ENCODE measurements at regions not wholly inside any gene's neighbourhood (a gene's known extent, or its start where the extent isn't known, plus 50 kb on each side); places are given as distances from the start of the nearest gene placed in this dataset.

DNA sequence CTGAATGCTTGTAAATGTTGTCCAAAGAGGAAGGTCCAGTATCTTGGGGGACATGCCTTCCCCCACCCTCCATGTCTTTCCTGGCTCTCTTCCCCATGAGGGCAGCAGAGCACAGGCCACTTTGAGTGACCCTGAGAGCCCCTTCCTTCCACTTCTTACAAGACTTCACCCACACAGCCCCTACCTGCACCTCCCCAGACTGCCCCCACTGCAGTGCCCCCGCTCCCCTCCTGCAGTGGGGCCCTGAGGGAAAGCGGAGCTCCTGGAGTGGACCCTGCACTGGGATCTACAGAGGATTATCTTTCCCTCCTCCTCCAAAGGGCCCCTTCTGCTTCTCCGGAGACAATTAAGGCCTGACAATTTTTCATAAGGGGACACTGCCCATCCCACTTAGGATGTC, 326.8 kb downstream of the TCERG1L start:
- no peak for DNase-seq

DNA sequence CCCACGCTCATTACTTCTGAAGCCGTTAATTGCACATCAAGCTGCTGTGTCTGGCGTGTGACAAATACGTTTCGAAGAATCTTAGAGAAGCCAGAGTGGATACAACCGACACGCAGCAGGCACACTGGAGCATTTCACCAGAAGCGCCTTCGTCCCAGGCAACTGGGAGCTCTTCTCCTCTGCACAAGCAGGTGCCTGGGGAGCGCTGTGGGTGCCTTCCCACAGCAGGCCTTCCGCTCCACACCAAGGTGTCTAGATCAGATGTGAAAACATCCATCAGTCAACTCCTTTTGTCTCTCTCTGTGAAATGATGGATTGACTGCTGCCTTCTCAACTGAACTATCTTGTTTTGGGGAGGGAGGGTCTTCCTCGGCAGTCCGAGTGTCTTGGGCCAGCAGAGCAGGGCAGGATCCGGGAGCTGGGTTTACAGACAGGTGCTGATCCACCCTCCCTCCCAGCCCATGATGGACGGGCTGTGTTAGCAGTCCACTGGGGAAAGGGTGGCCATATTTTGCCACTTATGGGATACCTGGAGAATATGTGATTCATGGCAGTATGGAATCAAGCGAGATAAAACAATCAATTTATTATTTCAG, 326.3 kb downstream of the TCERG1L start:
- DNase-seq, result no peak

DNA sequence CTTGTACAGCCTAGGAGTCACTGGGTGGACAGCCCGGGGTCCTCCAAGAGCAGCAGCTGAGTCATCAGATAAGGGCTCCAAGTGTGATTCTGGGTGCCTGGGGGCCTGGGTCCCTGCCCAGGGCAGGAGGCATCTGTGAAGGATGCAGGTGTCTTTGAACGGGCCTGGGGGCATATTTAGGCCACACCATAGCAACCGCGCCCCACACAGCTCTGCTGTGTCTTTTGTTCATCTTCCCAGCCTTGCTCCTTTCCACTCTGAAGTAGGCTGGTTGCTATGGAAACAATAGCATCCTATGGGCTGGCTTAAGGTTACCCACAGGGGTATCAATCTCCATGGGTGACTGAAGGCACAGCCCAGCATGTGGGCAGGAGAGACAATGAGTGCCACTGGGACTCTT, 324.7 kb downstream of the TCERG1L start:
- no peak for DNase-seq

DNA sequence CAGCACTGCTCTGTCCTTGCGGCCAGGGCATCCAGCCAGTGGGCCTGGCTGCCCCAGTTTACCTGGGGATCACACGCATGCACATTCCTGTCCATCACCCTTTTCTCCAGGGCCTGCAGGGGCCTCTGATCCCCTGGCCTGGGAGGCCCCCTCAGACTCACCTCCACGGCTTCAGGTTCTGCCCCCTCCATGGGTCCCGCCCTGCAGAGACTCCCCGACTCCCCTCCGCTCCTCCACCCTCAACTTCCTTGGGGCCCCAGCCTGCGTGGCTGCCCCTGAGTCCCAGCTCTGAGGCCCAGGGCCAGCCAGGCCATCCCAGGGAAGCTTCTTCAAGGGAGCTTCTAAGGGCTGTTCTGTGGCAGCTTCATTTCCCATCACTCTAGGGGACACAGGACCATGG, 324.1 kb downstream of the TCERG1L start:
- DNase-seq, result no peak

DNA sequence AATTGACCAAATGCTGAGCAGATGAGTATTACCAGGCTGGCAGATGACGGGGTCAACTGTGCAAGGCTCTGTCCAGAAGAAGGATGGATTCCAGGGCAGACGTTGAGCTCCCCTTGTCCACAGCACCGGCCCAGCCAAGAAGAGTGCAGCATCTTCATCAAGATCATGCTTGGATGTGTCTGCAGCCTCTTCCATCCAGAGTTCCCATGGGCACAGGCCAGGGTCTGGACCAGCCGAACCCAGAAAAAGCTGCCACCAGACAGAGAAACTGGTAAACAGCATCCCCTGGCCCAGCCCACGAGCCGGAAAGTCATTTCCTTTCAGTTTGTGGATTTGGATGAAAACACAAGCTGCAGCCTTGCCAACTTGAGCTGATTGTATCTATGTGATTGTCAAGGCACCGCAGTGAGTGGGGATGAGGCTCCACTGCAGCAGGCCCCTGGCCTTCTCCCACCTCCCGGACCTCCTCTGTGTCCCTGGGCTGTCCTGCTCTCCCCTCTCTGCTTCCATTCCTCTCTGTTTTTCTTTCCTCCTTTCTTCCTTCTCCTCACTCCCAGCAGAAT, 321.8 kb downstream of the TCERG1L start:
- no peak for DNase-seq

DNA sequence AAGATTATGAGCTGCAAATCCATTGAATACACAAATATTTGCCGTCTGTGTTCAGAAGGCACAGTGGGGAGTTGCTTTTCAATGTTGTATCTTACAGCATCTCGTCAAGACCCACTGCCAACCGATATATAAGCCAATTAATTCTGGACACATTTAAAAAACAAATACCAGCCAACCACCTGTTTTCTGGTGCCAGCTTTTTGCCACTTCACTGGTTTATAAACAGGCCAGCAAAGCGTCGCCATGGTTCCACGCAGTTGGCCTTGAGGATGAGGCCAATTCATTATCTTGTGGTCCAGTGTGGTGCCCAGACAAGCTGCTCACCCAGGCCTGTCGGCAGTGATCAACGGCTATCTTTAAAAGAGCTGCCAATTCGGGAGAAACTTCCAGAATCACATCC, 321.0 kb downstream of the TCERG1L start:
- DNase-seq, result peak in 9 of 58 donors; percentile 7 to 41 (median 20)

DNA sequence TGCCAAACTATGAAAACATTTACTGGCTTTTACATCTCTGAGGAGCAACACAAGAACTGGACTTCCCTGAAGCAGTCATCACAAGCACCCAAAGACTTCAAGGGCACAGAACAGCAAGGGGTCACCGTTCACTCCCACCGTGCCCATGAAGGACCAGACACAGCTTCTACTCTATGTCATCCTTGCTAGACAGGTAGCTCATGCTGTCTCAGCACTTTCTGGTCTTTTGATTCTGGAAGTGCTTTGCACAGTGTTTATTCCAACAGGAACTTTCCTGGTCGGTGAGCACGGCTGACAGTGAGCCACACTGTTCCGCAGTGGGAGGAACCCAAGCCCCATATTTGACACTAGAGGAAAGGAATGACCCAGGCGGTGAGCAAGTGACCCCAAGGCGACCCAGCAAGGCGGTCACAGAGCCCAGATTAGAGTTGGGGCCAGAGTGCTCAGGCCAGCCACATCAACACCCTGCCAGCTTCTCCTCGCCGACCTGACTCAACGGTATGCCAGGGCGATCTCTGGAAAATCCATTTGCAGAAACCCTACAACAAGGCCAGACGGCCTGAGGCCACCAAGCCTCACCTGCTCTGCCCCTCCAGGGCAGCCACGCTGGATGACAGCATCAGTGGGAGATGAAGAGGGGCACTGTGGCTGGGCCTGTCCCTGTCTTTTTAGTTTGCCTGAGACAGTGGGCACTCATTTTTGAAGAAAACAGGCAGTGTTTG, 318.6 kb downstream of the TCERG1L start:
- no peak for DNase-seq

DNA sequence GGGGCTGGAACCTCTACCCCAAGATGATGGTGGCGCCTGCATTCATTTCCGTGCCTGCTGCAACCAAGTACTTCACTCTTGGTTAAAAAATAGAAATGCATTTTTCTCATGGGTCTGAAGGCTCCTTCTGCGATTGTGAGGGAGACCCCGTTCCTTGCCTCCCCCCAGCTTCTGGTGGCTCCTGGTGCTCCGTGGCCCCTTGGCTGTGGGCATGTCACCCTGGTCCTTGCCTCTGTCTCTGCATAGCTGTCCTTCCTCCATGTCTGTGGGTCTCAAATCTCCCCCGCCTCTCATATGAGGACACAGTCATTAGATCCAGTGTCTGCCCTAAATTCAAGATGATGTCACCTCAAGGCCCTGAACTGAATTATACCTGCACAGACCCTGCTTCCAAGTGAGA, 317.9 kb downstream of the TCERG1L start:
- no peak for DNase-seq

DNA sequence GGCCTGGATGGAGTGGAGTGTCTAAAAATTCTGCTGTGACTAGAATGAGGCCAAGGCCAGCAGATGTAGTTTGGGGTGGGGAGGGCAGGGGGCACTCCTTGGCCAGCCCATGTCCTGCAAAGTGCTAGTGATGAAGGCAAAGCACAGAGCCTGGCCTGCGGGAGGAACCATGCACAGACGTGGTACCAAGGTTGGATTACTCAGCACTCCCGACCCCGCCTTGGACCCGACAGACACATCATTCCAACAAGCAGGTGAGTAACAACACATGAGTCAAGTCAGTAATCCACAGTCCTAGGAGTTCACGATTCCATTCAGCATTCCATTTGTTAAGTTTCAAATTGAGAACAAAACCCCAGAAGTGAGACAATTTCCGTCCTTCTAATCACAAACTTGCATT, 317.3 kb downstream of the TCERG1L start:
- no peak for DNase-seq

DNA sequence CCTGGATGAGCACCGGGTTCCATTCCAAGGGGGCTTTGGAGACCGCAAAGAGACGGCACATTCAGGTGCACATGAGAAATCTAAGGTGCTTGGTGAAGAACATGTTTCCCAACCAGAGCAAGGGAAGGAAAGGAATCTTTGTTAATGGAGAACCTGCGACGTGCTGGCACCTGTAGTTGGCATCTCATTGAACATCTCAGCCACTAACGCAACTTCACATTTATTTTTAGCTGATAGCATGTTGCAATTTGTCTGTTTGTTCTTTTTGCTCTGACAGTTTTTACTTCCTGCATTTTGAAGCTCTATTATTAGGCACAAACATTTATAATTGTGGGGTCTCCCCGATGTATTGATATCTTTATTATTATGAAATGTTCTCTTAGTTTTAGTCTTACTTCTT, 316.7 kb downstream of the TCERG1L start:
- DNase-seq, result no peak

DNA sequence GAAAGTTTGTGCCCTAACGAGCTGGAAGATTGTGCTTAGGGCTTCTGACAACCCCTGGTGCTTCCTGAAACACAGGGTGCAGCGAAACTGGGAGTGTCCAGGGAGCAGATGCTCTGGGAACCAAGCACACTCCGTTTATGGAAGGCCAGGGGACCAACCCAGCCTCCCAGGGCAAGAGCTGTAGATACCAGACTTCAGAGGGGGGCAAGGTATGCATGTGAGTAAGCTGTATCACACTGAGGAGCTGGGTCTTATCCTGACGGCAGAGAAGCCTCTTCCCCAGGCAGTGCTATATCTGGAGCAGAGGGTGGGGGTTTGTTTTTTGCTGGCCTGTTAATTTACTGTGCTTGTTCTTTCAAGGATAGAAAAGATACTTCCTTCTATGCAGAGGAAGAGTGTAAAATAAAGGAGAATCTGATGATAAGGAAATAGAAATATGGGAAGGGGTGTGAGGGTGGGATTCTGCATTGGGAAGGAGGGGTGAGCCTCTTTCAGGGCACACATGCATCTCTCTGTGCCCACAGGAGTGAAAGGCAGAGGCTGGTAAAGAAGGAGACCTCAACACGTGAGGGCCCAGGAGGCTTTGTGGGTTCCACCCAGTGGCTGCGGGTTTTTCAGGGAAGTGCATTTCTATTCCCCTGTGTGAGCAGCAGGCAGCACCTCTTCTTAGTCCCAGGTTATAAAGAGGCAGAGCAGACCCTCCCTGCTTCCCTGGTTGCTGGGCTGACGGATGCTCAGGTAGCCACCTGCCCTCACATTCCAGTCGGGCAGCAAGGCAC, 314.1 kb downstream of the TCERG1L start:
- no peak for DNase-seq

DNA sequence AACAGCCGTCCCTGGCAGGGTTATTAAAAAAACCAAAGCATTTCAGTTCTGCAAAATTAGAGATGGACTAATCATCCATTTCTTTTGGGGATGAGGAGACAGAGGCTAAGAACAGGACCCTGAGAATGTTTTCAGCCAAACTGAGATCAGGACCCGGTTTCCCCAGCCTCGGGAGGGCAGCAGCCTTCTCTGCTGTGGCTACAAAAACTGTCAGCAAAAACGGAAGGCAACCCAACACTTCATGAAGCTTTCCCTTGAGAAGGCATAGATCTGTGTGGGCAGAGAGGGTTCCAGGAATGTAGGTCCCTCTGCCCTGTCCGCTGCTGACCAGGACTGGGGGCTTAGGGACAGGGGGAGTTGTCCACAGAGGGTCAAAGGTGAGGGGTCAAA, 313.5 kb downstream of the TCERG1L start:
- DNase-seq, result no peak

DNA sequence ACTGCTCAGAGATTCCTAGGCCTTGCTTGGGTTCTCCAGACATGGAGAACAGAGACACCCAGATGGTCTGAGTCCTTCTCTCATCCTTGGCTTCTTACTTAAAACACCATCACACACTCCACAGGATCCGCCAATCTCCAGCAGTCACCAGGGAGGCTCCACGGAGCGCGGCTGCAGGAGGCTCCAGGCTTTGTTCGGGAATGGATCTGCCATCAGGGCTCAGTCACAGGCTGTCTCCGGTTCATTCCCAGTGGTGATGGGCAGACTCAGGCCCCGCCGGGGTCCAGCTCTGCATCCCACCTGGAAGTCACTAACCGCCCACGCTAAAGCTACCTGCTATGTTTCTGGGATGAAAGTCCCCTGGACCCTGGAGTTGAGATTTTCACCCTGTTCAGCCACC, 312.9 kb downstream of the TCERG1L start:
- no peak for DNase-seq

DNA sequence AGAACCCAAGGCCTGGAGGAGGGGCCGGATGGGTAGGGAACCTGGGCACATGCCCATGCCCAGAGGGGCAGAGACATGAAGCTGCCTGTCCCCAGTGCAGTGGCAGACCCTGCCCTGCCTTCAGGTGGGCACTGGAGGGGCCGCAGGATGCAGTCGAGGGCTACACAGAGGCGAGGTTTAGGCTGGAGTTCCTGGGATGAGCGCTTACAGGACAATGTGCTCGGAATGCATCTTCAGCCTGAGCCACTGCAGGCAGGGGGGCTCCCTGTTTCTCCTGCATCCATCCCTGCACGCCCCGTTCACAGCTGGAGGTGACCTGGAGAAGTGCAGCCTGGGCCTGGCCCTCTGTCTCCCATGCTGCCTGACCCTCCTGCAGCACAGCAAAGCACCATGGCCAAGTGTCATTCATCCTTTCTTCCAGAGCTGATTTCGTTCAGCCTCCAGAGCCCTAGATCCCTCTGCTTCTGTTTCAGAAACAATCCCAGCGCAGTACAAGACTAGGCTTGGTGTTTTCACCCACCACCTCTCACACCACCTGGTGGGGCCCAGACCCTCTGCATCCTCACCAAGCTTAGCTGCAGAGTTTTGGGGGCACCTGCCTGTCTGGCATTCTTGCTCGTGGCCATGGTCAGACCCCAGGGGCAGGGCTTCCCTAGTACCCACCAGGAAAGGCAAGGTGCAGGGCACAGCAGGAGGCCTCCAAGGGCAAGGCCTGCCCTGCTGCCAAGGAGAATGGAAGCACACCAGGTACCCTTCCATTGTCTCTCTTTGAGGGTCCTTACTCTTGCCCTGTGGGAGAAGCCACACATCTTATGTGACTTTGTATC, 311.9 kb downstream of the TCERG1L start:
- no peak for DNase-seq

DNA sequence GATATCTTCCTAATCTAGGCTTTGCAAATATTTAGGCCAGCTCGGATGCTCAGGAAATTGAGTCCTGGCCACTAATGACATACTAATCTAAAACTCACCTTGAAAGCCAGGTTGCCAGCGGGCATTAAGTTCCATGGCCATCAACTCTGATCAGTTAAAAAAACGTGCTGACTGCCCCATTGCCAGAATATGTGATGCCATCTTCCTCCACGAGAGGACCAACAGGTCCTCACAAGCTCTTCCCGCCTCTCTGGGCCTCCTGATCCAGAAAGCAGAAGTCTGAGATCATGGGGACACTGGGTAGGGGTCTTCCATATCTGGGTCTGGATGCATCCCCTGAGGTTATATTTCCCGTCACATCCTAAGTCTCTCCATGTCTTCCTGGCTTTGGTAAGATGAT, 311.3 kb downstream of the TCERG1L start:
- no peak for DNase-seq

DNA sequence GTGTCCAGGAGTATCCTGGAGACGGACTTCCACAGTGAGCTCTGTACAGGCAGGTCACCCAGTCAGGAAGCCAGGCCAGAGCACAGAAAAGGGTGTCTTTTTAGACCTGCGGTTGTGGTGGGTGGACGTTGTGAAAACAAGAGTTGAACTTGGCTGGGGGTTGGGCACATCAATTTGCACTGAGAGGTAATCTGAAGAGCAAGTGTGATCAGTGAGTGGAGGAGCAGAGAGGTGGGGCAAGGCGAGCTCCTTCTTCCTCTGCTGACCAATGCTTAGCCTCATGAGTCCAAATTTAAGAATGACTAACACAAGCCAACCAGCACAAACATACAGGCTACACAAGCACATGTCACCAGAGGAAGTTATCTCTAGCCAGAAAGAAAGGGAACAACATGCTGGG, 310.8 kb downstream of the TCERG1L start:
- DNase-seq, result peak in 2 of 58 donors; percentile 6 to 13

DNA sequence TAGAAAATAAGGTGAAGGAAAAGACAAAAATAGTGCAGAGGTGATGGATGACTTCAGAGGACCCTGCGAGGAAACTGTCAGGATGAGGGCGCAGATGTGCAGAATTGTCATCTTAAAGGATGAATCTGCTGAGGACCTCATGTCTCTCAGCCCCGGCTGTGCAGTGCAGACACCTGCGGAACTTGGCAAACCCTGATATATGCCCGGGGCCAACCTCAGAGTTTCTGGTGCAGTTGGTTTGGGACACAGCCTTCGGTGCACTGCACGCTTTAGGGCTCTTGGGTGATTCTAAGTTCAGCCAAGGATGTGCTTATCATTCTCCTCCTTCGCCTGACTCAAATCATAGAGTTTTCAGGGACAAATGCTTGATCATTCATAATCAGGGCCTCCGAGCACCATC, 310.1 kb downstream of the TCERG1L start:
- no peak for DNase-seq

DNA sequence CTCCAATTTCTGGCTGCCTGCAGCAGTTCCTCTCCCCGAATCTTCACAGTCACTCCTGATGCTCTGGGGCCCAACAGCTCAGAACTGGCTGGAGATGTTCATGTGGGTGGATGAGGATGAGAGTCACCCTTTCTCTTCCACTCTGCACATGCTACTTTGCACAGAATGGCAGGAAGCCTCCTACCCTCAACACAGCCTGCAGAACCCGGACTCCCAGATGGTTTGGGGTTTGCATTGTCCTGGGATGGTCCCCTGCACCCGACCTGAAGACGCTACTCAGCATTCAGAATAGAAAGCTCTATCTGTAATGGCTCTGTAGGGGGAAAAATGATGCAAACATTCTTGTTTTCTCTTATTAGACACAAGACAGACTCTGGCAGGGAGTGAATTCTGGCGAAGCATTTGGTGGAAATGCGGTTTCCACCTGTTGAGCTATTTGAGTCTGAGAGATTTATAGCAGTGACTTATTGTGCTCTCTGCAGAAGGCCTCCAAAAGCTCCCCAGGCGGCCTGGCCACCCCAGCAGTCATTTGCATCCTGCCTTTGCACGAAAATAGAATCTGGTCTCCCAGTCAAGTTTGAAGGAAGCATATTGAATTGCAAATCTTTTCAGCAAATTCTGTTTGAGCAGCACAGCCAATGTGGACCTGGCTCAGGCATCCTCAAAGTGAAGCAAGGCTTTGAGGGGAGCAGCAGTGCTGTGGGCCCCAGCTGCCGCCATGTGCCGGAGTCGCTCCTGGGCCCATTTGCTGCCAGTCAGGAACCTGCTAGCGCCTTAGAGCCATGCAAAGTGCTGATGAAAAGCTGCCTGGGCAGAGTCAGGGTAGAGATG, 309.3 kb downstream of the TCERG1L start:
- DNase-seq, result peak in 27 of 58 donors; percentile 5 to 74 (median 32)

DNA sequence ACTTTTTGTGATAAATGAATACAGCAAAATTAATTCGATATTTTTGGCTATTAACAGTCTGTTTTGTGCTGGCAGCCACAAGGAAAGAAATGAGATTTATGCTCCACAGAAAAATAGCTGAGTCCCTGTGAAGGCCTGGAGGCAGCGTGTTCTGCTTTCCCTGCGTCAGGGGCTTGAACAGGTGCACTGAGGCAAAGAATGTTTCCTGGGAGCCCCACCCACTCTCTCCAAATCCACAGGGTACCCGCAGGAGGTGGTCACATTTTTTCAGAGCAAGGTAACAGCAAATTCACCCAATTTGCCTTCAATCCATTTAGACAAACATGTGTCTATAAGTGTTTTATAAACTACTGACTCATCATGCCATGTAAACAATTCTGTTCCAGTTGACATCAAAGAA, 308.1 kb downstream of the TCERG1L start:
- DNase-seq, result no peak

DNA sequence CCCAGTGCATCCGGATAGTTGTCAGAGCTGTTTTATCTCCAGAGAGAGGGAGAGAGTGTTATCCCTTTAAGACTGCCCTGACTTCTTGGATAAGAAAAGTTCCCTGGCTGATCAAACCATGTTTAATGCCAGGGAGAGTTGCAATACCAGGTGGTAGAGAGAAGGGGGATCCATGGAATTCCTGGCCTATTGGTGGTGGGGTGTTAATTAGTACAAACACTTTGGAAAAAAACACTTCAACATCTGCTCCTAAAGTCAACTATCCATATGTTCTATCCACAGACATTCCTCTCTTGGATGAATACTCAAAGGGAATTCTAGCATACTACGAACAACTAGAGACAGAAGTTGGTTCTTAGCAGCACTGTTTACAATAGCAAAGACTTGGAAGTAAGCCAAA, 307.2 kb downstream of the TCERG1L start:
- no peak for DNase-seq
